Pancreas (tissue), 10 donors: ENCODE measurements at regions not wholly inside any gene's neighbourhood (a gene's known extent, or its start where the extent isn't known, plus 50 kb on each side); places are given as distances from the start of the nearest gene placed in this dataset.

ENCODE experiments used
- ATAC-seq, 4 donors: fragments of 200-7000 bp; cut with Tn5 transposase; one replicate each; pipeline versions ENCODE4 v1.8.0 to v1.9.1; 2020; ENCODE audit warnings: mild to moderate bottlenecking in 4 of 4, moderate library complexity in 4 of 4
- DNase-seq, 6 donors: peaks; one replicate each; pipeline ENCODE4 v3.0.0-alpha.2; 2020
- FAIRE-seq: peaks from 2 replicates; lab custom pipeline; 2012; peaks lifted over from hg19 to GRCh38; lab: Jason Lieb, UNC
- H3K27ac ChIP-seq, 4 donors: fragments of 200-600 bp; sonication (generic); 1 replicate in 3 of 4; 2 replicates in 1 of 4; pipeline versions ENCODE4 v1.5.0 to v1.8.0; 2020
- H3K27me3 ChIP-seq, 4 donors: fragments of 200-600 bp; one replicate each; pipeline ENCODE4 v1.8.0; 2021
- H3K36me3 ChIP-seq, 3 donors: fragments of 200-600 bp; sonication (generic) in 1 of 3; one replicate each; pipeline versions ENCODE4 v1.5.0 to v1.8.0; 2020 to 2021
- H3K4me1 ChIP-seq, 3 donors: fragments of 200-600 bp; one replicate each; pipeline ENCODE4 v1.8.0; 2021
- H3K4me3 ChIP-seq, 4 donors: fragments of 200-600 bp; sonication (generic) in 2 of 4; one replicate each; pipeline versions ENCODE4 v1.5.0 to v1.8.0; 2020 to 2021
- H3K9me3 ChIP-seq, 4 donors: fragments of 200-600 bp; one replicate each; pipeline ENCODE4 v1.8.0; 2021
- WGBS, 2 donors: extraction: QIAGEN DNeasy Blood & Tissue Kit; methylation state at CpG; one replicate each; pipeline ENCODE4 v1.1.7; 2013; 5-methylcytosine and 5-hydroxymethylcytosine counted together
- intact Hi-C, 3 donors: fragments of 100-400 bp; cut with DNase I; formaldehyde crosslinking; loops; one replicate each; pipeline versions ENCODE4 v1.11.1 to v1.14.2; 2022
- TF ChIP-seq, protein P1 (sequence below), 4 donors: fragments of 200-600 bp; sonication (generic) in 3 of 4; IDR thresholded peaks; one replicate each; pipeline versions ENCODE4 v1.5.0 to v1.8.0; 2021; ENCODE audit warnings: antibody characterized with exemption in 4 of 4
- donor health status: healthy with polysubstance abuse.
- donor health status: DM: no; HTN: no; CAD: no; lungs with moderate emphysema.
- donor health status: DM: no; HTN: no; CAD: no.
- donor health status: control.
- donor health status: control.
- donor health status: Bipolar disorder and iron deficiency.
- donor health status: DM: yes; HTN: yes; CAD: no.
- donor health status: DM: no; HTN: no; CAD: no.
- donor health status: DM: no; HTN: no; CAD: no.
- donor health status: DM: yes; HTN: yes; CAD: no.

DNA sequence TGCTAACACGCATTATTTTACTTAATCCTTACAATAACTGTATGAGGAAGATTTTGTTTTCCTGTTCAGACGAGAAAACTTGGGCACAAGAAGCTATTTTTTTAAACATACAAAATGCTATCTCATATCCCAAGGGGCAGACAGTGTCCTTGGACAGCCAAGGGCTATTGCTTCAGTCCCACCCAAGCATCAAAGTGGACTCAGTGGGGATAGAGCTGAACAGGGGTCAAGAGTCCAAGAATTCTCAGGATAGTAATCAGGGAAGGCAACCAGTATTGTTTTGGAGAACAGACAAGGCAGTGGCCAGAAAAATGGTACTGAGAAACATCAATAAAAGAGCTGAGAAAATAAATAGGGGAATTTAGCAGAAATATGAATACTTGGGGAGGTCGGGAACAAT, 465.7 kb downstream of the PLPP3 start:
- WGBS, 2 donors: 62 to 68% methylated on average over 3 of the region's 3 CpGs
- H3K4me3 ChIP-seq: no peak overlapping the region
- H3K27ac ChIP-seq: no peak overlapping the region
- H3K9me3 ChIP-seq: no peaks in the 10 kb centered on the region
- no peaks in the 10 kb centered on the region for H3K36me3 ChIP-seq
- TF ChIP-seq, protein P1, sequence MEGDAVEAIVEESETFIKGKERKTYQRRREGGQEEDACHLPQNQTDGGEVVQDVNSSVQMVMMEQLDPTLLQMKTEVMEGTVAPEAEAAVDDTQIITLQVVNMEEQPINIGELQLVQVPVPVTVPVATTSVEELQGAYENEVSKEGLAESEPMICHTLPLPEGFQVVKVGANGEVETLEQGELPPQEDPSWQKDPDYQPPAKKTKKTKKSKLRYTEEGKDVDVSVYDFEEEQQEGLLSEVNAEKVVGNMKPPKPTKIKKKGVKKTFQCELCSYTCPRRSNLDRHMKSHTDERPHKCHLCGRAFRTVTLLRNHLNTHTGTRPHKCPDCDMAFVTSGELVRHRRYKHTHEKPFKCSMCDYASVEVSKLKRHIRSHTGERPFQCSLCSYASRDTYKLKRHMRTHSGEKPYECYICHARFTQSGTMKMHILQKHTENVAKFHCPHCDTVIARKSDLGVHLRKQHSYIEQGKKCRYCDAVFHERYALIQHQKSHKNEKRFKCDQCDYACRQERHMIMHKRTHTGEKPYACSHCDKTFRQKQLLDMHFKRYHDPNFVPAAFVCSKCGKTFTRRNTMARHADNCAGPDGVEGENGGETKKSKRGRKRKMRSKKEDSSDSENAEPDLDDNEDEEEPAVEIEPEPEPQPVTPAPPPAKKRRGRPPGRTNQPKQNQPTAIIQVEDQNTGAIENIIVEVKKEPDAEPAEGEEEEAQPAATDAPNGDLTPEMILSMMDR (IDR thresholded peaks at IDR 0.05): no peak
- intact Hi-C loops: no loop called here
- ATAC-seq (no peak), DNase-seq (no peak), FAIRE-seq (no peak)
- H3K27me3 ChIP-seq: no peaks in the 10 kb centered on the region
- no peaks in the 10 kb centered on the region for H3K4me1 ChIP-seq

GRCh38 chr1:56107275-56107638, 472.1 kb downstream of the PLPP3 start:
- intact Hi-C loops: no loop called here
- ATAC-seq: no peak
- Histone ChIP-seq H3K4me3 (no peak overlapping the region), H3K27me3 (no peaks in the 10 kb centered on the region), H3K9me3 (peaks cover 0 to 4% (median 0%) of the 10 kb centered on the region in 4 donors), H3K27ac (no peak overlapping the region), H3K36me3 (no peaks in the 10 kb centered on the region), H3K4me1 (no peaks in the 10 kb centered on the region)
- DNase-seq: no peak
- TF ChIP-seq, protein P1 (IDR thresholded peaks at IDR 0.05): no peak
- FAIRE-seq: no peak

DNA sequence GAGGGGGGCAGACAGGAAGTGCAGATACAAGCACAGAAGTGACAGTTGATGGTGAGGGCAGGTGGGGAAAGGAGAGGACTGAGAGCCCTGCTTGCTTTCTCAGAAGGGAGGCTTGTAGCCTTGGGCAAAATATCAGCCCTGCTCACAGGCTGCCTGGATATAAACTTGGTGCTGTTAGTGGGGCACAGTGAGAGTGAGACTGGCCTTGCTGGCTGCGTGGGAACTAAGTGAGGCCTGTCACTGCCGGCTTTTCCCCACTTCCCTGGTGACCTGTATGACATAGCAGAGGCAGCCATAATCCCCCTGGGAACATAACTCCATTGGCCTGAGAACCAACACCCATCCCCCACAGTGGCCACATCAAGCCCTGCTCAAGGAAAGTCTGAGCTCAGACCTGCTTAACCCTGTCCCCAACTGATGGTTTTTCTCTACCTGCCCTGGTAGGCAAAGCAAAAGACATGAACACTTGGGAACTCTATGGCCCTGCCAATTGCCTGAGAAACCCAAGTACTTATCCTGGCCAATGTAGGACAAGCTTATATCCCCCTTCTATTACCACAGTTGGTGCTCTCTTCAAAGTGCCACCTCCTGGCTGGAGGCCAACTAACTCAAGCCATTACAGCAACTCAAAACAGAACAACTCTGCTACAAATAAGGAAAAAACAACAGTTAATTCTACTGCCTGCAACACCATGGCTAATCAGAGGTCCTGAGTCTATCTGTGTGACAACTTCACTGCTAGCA, 472.7 kb downstream of the PLPP3 start:
- Histone ChIP-seq H3K4me3 (no peak overlapping the region), H3K36me3 (no peaks in the 10 kb centered on the region), H3K27ac (no peak overlapping the region), H3K9me3 (peaks cover 0 to 4% (median 0%) of the 10 kb centered on the region in 4 donors), H3K27me3 (no peaks in the 10 kb centered on the region), H3K4me1 (no peaks in the 10 kb centered on the region)
- ATAC-seq (no peak), FAIRE-seq (no peak), DNase-seq (no peak)
- 80 to 85% methylated on average over 2 of the region's 2 CpGs for WGBS, 2 donors
- TF ChIP-seq, protein P1 (IDR thresholded peaks at IDR 0.05): no peak
- intact Hi-C loops: no loop called here

GRCh38 chr1:56105397-56105796, 474.0 kb downstream of the PLPP3 start:
- intact Hi-C loops: no loop called here
- FAIRE-seq: no peak
- DNase-seq: no peak
- no peak overlapping the region for H3K4me3 ChIP-seq
- H3K27ac ChIP-seq: no peak overlapping the region
- no peak for ATAC-seq
- 64 to 72% methylated on average over 3 of the region's 3 CpGs for WGBS, 2 donors
- H3K36me3 ChIP-seq: no peaks in the 10 kb centered on the region
- H3K4me1 ChIP-seq: no peaks in the 10 kb centered on the region
- peaks cover 0 to 4% (median 0%) of the 10 kb centered on the region in 4 donors for H3K9me3 ChIP-seq
- no peaks in the 10 kb centered on the region for H3K27me3 ChIP-seq
- TF ChIP-seq, protein P1 (IDR thresholded peaks at IDR 0.05): no peak

- intact Hi-C loops: no loop called here
- DNase-seq (no peak), FAIRE-seq (no peak), ATAC-seq (no peak)
- no peak overlapping the region for H3K27ac ChIP-seq
- no peak overlapping the region for H3K4me3 ChIP-seq
- 80 to 83% methylated on average over 1 of the region's 1 CpG for WGBS, 2 donors
- H3K36me3 ChIP-seq: no peaks in the 10 kb centered on the region
- H3K27me3 ChIP-seq: no peaks in the 10 kb centered on the region
- H3K4me1 ChIP-seq: no peaks in the 10 kb centered on the region
- TF ChIP-seq, protein P1 (IDR thresholded peaks at IDR 0.05): no peak
- peaks cover 0 to 4% (median 0%) of the 10 kb centered on the region in 4 donors for H3K9me3 ChIP-seq
Measured at GRCh38 chr1:56099766-56100265, 479.5 kb downstream of the PLPP3 start.
